HG03103 (cell line): ENCODE measurements at regions not wholly inside any gene's neighbourhood (a gene's known extent, or its start where the extent isn't known, plus 50 kb on each side); places are given as distances from the start of the nearest gene placed in this dataset.

Experiments
- ATAC-seq: cut with Tn5 transposase; IDR thresholded peaks from one replicate; pipeline ENCODE4 v1.9.1; 2021; ENCODE audit warnings: low read depth; ENCODE audit not compliant: unreplicated experiment

DNA sequence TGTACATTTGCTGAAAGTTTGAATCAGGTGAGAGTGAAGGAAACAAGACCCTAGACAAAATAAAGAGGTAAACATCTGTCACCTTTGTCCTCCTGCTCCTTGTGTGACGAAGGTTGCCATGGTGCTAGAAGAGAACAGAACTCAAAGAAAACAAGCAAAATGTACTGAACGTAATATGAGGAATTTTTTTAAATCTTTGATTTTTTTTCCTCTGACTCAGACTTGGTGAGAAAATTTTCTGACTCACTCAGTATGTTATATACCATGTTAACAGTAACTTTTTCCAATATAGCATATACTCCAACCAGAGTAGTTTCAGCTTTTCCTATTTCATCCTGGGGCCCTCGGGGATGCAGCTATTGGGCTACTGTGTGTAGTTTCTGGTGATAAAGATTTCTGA, 2114.6 kb upstream of the PIK3C3 start:
- no peak for ATAC-seq

DNA sequence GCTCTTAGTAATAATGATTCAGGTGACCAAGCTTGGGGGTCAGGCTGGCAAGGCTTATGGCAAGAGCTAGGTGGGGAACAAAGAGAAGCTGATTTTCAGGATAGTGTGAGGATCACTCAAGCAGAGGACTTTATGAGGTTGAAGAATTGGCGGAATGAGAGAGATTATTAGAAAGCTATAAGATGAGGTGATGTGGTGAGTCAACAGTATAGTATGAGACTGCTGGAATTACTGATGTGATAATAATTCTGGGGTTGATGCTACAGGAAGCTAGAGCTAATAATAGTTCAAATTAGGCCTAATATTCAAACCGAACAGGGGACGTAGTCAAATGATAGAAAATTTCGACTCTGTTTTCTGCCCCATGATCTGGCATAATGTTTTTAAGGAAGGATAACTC, 2115.3 kb upstream of the PIK3C3 start:
- ATAC-seq = no peak

DNA sequence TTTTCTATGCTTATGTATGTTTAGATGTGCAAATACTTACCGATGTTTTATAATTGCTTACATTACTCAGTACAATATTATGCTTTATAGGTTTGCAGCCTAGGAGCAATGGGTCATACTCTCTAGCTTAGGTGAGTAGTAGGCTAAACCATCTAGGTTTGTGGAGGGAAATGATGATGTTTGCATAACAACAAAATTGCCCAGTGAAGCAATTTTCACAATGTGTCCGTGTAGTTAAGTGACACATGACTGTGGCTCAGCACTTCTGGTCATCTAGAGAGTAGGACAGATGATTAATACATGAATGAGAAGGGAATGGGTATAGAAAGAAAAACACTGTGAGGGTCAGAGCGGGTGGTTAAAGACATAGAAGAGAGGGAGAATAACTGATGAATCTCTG, 2116.2 kb upstream of the PIK3C3 start:
- ATAC-seq = no peak

DNA sequence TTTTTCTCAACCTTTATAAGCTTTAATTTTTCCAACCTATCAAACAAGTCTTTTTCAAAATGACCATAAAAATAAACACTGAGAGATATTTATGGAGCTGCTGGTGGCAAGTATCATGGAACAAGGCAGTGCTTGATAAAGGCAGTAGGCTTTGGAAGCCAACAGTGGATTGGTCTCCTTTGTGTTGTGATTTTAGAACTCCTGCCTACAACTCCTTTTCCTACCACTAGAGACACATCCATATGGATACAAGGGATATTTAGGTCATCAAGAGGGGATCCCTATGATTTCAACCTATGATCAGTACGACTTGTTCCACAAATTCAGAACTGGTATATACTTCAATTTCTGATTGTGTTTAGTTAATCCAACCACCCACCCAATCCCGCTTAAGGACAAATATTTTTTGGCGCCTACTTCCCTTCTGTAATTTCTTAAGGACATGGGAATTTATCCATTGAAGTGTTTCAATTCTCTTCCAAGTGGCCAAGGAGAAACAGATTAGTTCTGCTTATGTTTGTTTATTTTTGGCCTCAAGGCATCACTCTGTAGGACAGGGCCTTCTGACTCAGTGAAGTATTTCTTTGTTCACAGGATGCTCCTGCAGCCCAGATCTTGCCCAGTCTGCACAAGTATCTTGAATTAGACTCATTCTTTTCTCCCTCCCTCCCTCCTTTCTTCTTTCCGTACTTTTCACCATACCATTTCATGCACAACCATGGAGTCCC, 2119.6 kb upstream of the PIK3C3 start:
- ATAC-seq = no peak

DNA sequence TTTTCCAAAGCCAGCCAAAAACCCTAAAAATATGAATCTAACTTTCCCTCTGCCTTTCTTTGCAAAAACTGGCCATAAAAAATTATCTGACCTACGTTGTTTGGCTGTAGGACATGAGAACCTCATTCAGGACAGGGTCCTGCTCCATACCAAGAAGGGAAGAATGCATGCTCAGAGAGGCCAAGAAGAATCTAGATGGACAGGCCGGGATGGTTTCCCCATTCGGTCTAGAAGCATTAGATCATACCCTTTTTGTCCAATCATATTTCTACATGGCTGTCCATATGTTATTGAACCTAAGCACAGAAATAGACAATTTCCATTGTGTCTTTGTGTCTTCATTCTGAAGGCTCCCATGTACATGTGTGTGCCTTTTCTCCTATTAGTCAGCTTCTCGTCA, 2120.4 kb upstream of the PIK3C3 start:
- no peak for ATAC-seq

DNA sequence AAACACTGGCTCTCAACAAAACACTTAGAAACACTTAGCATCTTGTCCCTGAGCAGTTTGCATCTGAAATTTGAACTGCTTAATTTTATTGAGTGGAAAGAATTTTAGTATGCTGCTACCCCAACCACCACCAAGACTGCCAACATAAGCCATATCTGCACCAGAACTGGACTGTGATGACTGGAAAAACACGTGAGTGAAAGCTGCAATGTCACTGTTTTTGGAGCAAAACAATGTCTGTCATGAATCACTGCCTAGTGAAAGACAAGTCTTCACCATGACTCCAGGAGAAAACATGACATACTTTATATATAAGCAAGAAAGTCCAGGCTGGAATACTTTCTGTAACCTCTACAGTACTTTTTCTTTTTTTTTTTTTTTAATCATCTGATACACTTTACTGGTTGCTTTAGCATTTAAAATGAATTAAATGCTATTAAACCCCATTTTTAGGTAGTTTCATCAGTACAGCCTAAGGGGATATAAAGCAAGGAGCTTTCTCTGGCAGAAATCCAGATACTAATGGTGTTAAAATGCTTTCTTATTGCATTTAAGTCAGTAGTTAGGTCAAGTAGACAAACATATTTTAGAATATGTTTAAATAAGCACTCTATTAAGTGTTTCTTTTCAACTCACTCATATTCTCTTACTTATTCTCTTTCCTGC, 2129.4 kb upstream of the PIK3C3 start:
- ATAC-seq = no peak

DNA sequence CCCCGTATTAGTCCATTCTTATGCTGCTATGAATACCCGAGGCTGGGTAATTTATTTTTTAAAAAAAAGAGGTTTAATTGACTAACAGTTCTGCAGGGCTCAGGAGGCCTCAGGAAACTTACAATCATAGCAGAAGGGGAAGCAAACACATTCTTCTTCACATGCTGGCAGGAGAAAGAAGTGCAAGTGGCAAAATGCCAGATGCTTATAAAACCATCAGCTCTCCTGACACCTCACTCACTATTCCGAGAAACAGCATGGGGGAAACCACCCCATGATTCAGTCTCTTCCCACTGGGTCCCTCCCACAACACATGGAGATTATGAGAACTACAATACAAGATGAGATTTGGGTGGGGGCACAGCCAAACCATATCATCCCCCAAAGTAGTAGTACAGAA, 2148.5 kb upstream of the PIK3C3 start:
- no peak for ATAC-seq

DNA sequence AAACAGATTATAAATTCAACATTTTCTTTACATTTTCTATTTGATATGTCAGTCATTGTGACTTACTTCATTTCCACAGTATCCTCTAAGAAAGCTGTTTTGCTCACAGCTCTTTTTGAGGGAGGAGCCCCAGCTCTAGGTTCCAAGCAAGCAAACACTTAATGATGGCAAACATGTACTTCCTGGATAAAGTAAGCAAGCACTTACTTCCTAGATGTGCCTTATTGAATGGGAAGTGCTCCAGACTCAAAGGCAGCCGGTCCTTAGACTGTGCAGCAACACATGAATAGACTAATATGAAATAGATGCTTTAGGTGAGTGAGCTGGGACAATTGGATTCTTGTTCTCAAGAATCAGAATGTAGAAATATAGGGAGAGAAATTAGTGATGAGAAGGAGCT, 2149.8 kb upstream of the PIK3C3 start:
- no peak for ATAC-seq

DNA sequence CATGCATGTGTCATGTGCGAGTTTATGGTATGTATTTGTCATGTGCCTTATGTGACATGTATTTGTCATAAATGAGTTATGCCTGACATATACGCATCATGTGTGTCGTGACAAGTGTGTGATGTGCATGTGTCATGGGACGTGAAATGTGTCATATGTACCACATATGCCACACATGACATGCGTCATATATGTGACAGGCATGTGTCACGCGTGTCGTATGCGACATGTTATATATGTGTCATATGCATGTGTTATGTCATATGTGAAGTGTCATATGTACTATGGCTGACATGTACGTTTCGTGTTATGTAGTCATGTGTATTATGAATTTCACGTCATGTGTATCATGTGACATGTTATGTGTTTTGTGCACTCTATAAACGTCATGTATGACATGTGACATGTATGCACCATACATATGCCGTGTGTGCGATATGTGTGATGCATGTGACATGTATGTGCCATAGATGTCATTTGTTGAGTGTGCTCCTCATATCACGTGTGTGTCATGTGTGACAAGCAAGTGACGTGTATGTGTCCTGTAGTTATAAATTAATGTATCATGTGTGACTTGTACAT, 2152.3 kb upstream of the PIK3C3 start:
- ATAC-seq = no peak

DNA sequence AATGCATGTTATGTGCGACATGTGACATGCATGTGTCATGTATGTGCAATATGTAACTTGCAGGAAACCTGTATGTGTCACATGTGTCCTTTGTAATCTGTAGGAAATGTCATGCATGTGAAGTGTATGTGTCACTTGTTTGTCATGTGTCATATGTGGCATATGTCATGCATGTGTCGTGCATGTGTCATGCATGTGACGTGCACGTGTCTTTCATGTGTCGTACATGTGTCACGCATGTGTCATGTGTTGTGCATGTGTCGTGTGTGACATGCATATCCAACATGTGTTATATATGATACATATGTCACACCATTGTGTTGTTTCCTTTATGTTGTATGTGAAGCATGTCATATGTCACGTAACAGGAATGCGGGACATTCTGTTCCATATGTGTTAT, 2153.2 kb upstream of the PIK3C3 start:
- no peak for ATAC-seq

DNA sequence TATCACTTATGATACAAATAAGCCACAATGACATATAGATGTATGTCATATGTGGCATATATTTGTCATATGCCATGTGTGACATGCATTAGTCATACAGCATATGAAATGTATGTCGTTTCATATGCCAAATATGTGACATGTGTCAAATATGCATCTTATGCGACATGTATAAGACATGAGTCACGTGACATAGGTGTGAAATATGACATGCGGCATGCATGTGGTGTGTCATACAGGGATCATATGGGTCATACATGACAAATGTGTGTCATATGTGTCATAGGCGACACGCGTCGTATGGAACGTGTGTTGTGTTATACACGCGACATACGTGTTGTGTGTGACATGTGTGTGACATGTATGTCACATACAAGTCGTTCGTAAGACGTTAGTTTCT, 2154.0 kb upstream of the PIK3C3 start:
- ATAC-seq = no peak

DNA sequence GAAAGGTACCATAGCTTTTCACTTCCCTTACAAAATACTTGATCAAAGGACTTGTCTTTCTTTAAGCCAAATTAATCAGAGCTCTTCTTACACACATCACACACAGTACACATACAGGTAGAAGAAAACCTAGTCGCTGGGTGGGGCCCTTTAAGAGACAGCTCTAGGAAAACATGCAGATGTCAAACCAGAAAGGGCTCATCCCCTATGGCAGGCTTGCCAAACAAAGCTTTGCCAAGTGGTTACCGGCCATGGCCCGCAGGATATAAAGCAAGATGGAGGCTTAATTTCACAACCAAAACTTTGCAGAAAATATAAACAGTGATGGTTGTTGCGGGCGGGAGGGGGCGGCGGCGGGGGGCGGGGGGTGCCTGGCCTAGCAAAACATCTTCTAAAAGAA, 2156.0 kb upstream of the PIK3C3 start:
- no peak for ATAC-seq

DNA sequence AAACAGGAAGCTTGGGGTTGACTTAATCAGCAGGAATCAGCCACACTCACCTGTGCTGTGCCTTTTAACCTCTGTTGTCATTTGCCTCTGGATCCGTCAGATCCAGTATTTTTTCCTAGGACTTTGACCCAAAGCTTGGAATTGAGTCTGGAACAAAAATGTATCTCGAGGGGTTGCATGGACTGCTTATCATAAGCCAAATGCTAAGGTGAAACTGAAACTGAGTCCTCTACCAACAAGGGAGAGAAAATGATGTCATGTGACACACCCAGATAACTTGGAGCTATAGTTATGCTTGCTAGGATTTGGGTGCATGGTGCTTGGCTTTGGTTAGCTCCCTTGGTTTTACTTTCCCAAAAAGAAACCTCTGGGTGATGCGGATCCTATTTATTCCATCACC, 2158.6 kb upstream of the PIK3C3 start:
- ATAC-seq = no peak

DNA sequence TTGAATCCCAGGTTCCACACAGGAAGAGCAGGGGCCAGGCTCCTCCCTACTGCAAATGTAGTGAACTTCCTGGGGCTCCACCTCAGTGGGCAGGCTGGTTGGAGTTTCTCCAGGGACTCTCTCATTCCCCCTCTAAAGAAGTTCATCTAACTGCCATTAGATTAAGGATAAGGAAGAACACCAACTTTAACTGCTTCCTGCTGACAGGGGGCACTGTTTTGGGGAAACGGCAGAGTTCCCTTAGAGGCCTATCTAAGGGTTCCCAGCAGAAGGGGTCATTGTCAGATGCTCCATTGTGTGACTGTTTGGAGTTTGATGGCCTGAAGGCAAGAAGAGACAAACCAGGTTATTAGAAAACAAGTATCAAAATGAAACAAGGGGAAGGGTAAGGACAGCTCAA, 2159.7 kb upstream of the PIK3C3 start:
- ATAC-seq = no peak

DNA sequence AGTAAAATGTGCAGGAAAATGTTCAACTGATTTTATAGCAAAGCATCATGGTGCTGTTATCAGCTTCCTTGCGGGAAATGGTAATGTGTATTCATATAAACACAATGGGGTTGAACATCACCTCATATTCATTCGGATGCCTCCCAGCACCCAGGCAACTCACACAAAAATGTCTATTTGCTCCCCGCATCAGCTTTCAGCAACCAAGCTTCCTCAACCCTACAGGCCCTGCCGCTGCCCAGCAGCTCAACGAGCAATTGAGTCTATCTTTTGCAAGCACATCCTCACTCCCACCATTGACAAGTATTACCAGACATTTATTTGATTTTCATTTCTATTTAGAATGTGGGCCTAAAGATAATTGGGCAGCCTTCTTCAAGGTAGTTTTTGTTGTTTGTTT, 2161.4 kb upstream of the PIK3C3 start:
- ATAC-seq = no peak

DNA sequence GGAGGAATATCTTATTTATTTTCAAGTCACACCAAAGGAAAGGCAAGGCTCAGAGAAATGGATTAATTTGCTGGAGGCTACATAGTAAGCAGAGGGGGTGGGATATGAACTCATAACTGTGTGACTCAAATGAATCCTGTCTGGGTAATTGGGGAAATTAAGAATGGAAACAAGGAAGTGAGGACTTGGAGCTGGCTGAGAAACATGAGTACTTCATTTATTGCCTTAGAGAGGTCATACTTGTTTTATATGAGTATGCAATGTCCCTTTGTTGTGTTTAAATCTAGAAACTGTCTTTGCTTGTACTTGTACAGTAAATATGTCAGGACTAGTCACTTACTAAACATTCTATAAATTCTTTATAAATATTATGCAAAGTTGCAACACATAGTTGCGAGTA, 2166.7 kb upstream of the PIK3C3 start:
- ATAC-seq = no peak

DNA sequence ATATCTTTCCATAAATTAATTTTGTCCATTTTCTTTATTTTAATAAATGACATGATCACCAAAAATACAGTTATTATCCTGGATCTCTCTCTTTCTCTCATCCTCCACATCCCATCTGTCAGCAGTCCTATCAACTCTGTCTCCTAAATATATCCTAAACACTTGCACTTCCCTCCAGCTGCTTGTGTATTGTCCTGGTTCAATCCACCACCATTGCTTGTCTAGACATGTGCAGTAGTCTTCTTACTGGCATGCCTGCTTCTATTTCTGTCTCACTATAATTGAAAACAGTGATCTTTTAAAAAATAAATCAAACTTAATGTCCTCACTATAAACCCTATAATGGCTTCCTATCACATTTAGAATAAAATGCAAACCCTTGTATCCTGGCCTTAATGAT, 2168.6 kb upstream of the PIK3C3 start:
- ATAC-seq = no peak

DNA sequence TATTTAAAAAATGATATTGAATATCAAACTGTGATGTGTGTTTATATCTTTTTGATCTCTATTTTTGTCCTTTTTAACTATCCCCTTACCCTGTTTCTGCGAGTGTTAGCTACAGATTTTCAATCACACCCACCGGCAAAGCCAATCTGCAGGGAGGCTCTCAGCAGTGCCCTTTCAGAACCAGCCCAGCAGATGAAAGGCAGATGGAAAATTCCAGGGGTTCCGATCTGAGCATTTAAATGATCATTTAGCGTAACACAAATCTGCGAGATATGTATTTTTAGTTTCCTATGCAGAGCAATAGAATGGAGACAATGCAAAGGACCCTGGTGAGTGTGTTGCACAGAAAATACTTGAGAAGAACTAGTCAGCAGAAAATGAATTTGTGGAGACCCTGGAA, 2170.5 kb upstream of the PIK3C3 start:
- ATAC-seq = no peak

DNA sequence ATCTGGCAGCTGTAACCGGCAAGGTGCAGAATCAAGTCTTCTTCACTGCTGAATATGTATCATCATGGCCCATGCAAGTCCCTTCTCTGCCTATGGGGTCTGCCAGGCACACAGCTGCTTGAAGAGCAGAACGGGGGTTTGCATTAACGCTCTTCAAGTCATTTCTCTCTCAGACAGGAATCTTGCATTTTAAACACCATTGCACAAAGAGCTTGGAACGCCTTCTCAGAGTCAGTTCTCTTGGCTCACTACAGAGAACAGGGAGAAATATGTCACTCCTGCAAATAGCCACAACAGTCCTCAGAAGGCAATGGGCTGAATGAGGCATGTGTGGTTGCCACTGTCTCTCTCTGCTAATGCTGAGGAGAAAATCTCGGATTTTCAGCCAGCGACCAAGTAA, 2173.5 kb upstream of the PIK3C3 start:
- no peak for ATAC-seq

DNA sequence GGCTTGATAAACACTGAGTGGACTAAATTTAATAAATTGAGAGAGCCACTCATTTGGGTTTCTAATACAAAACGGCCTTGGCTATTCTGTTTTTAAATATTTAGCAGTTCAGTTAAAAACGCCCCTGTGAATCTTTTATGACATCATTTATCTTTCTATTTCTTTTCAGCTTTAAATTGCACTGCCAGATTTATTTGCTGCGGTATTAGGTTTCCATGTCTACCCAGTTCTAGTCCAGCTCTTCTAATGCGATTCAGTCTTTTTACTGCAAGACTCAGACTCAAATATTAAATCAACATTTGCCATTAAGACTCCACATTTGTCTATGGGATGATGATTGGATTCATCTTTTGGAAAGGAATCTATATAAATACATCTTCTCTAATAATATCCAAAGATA, 2174.3 kb upstream of the PIK3C3 start:
- no peak for ATAC-seq

DNA sequence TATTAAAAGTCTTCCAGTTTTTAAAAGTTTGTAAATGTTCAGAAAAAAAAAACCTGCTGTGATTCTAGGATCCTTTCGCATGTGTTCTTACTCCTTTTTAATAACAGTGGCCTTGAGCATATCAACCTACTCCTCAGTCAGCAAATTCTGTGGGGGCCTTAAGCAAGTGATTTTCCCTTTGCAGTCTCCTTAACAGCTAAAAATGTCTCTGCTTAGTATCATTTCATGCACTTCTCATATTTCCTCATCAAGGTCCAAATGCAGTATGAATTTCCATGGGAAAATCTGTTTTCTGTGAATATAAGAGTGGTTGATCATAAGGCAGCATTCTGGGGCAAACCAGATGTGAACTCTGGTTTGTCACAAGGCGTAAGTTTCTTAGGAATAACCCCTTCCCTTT, 2175.1 kb upstream of the PIK3C3 start:
- ATAC-seq = no peak

DNA sequence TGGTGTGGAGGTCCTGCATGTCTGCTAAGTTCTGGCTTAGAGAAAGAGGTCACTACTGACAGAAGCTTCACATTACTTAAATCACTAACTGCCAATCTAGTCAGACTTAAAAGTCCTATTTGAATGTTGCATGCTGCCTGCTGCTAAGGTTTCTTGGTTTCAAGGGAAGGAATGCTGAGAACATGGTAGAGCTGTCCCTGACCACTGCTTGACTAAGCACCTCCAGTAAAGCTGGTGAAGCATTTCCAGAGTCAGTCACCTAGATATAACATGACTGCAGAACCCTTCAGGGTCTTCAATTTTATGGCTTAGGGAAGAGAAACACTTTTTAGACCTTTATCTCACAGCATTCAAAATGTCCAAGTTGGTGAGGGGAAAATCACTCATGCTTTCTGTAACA, 2178.3 kb upstream of the PIK3C3 start:
- ATAC-seq = no peak
